OCI-LY3 (cell line): ENCODE measurements at regions not wholly inside any gene's neighbourhood (a gene's known extent, or its start where the extent isn't known, plus 50 kb on each side); places are given as distances from the start of the nearest gene placed in this dataset.

Source experiments
- CTCF ChIP-seq: fragments of 200-600, 300-600 bp; sonication (generic); IDR thresholded peaks from 2 replicates; pipeline ENCODE4 v1.5.1; 2014; ENCODE audit warnings: antibody characterized with exemption, low read length, low read depth
- EZH2phosphoT487 ChIP-seq: fragments of 200-600 bp; shearing (Covaris generic); IDR thresholded peaks from 2 replicates; pipeline ENCODE4 v1.6.1; 2018; ENCODE audit warnings: antibody characterized with exemption, mixed run types, low read depth

- TF ChIP-seq CTCF (no peak), EZH2phosphoT487 (no peak)
Measured at GRCh38 chr3:20741381-20741780, 555.4 kb upstream of the SGO1 start.
